NCI-H2029 (cell line): ENCODE measurements at regions not wholly inside any gene's neighbourhood (a gene's known extent, or its start where the extent isn't known, plus 50 kb on each side); places are given as distances from the start of the nearest gene placed in this dataset.

ENCODE experiments used
- DNase-seq: peaks from one replicate; lab custom pipeline; 2025; lab: John Stamatoyannopoulos, UW

DNA sequence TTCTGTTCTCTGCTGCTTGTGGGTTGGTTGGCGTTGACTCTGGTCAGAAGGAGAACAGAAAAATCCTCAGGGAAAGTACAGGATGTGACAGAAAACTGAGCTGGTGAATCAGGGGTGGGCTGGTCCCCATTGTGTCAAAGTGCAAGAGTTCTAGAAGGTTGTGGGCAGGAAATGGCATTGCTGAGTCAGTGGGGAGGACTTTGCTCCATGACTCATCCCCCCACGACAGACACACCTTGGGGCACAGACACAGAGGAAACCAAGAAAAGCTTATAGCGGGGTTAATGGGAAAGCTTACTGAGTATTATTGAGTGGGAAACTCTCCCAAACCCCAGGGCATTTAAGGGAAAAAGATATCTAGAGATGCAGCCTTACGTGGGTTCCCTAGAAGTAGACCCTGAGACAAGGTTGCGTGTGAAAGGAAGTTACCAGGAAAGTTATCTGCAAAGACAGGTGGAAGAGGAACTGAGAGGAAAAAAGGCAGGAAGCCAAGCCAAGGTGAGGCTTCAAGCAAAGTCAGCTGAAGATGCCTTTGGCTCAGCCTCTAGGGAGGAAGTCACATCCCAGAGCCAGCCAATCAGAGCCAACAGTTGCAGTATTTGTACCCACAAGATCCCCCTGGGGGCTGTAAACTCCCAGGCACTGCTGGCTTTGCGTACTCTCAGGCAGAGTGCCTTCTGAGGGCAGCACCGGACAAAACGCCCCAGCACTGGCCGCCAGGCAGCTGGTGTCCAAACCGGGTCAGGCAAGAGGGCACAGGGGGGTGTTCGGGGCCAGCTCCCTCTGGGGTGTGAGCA lies 86.4 kb downstream of the FOXL1 start:
- no peak for DNase-seq

DNA sequence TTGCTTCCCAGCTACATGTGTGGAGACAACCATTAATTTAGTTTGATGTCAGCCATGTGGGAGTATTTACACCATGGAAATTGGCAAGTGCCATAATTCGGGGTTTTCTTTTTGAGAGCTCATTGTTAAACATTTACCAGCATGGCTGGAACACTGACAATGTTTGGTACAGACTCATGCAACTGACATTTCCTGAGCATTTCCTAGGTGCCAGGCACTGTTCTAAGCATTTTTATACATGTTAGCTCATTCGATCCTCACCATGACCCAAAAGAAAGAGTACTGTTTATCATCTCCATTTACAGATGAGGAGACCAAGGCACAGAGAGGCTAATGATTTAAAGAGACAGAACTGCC lies 86.9 kb downstream of the FOXL1 start:
- DNase-seq = no peak

GRCh38 chr16:86665929-86666328 lies 87.6 kb downstream of the FOXL1 start:
- no peak for DNase-seq

DNA sequence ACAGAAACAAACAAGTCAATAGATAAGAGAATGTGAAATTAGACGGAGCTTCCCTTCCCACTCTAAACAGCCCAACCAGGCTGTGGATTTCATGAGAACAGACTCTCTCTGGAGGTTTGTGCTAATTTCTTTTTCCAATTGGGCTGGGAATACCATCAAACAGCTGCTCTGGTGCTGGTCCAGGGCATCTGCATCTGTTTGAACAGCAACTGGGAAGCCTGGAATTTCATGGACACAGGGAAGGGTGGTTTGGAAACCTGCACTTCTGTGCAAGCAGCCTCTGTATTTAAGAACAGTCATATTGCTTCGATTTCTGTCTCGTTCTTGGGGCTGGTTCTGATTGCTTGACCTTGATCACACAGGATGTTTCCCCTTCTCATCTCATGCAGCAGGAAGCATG lies 88.7 kb downstream of the FOXL1 start:
- DNase-seq = no peak

- no peak for DNase-seq
Observed at GRCh38 chr16:86668136-86668910, 90.0 kb downstream of the FOXL1 start.

DNA sequence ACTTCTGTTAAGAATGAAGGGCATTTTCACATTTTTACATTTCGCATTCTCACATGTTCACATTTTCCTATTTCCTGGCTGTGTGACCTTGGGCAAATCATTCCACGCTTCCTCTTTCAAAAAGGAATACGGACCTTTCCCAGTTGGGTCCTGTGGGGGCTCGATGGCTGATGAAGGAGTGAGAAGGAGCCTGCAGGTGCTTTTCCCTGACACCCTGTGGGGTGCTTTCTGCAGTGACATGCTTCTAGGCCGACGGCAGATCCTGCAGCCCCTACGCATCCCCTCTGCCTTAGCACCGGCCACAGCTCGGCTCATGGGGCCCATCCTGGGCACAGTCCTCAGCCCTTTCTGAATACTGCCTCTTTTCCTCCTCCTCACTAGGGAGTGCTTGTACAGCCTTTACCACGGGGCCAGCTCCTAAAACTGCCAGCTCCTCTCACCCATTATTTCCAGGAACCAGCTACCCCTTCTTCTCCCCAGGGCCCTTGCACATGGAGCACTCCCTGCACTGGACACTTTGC lies 91.0 kb downstream of the FOXL1 start:
- DNase-seq = no peak

GRCh38 chr16:86669937-86670749 lies 91.8 kb downstream of the FOXL1 start:
- DNase-seq = no peak

DNA sequence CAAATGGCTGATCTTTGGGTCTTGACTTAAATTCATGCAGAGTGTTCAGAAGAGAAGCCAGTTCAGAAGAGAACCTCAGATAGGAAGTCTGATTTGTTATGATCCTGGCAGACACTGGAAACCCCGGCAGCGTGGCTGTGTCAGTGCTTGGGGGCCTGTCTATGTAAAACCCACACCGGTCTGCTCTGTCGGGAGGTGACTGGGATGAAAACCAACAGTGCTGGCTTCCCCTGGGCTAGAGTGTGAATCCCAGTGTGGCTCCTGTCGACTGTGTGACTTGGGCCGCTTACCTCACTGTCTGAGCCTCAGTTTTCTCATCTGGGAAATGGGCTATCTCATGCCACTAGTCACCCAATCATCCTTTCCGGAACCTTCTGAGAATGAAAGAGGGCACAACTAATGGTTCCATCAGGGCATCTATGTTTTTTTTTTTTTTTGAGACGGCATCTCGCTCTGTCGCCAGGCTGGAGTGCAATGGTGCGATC lies 92.4 kb downstream of the FOXL1 start:
- DNase-seq = no peak

- DNase-seq = no peak
Observed at GRCh38 chr16:86671486-86672178, 93.3 kb downstream of the FOXL1 start.

DNA sequence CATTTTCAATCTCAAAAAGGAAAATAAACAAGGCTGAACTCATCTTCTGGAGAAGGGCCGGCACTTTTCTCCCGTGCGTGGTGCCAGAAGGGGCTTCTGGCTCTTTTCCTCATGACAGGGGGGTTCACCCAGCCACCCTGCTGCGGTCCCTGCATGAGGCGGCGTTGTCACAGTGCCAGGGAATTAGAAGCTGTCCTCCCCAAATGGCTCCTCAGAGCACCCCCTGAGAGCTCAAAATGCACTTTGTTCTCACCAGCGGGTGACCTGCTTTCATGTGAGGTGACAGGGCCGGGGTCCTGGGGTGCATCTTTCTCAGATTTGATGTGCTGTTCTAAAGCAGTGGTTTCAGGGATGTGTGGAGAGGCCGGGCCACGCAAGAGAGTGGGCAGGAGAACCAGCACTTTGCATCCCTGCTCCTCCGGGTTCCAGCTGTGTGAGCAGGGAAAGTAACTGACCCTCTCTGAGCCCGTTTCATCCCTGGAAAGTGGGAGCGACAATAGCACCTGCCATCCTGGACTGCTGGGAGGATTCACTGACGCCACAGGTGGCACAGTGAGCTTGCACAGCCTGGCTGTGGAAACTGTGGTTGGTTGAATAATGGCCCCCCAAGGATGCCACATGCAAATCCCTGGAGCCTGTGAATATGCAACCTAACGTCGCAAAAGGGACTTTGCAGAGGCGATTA lies 94.0 kb downstream of the FOXL1 start:
- no peak for DNase-seq

DNA sequence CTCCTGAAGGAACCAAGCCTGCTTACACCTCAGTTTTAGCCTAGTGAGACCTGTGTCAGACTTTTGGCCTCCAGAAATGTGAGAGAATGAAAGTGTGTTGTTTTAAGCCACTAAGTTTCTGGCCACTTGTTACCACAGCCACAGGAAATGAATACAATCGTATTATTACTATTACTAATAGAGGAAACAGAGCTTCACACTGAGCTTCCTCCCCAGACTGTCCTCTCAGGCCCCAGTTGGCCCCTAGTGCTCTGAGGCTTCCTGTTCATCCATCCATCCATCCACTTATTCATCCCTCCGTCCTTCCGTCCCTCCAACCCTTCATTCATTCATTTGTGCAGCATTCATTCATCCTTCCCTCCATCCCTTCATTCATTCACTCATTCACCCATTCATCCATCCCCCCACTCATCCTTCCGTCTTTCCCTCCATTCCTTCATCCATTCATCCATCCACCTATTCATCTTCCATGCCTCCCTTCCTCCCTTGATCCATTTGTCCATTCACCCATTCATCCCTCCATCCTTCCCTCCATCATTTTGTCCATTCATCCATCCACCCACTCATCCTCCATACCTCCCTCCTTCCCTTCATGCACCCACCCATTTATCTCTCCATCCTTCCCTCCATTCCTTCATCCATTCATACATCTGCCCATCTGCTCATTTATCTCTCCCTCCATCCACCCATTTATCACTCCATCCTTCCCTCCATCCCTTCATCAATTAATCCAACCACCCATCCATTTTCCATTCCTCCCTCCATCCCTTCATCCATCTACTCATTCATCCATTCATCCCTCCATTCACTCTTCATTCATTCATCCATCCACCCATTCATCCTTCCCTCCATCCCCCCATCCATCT lies 95.0 kb downstream of the FOXL1 start:
- no peak for DNase-seq

DNA sequence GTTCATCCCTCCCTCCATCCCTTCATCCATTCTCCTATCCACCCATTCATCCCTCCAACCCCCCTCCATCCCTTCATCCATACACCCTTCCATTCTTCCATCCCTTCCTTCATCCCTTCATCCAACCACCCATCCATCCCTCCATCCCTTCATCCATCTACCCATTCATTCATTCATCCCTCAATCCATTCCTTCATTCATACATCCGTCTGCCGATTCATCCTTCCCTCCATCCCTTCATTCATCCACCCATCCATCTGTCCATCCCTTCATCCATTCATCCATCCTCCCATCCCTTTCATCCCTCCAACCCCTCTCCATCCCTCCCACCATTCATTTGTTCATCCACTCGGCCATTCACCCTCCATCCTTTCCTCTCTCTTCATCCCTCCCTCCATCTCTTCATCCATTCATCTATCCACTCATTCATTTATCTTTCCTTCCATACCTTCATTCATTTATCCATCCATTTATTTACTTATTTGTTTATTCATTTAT lies 95.7 kb downstream of the FOXL1 start:
- DNase-seq = no peak

- DNase-seq = no peak
Observed at GRCh38 chr16:86676254-86676670, 97.9 kb downstream of the FOXL1 start.

DNA sequence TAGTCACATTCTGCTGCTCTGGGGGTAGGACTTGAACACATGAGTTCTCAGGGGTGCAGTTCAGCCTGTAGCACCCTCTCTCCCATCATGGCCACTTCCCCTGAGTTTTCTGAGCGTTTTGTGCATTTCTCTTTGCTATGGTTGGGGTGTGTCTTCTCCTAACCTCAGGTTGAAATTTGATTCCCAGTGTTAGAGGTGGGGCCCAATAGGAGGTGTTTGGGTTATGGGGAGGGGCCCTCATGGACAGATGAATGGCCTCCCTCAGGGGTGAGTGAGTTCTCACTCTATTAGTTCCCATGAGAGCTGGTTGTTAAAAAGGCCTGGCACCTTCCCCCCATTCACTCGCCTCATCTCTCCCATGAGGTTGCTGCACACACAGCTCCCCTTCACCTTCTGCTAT lies 101.1 kb downstream of the FOXL1 start:
- DNase-seq = no peak

DNA sequence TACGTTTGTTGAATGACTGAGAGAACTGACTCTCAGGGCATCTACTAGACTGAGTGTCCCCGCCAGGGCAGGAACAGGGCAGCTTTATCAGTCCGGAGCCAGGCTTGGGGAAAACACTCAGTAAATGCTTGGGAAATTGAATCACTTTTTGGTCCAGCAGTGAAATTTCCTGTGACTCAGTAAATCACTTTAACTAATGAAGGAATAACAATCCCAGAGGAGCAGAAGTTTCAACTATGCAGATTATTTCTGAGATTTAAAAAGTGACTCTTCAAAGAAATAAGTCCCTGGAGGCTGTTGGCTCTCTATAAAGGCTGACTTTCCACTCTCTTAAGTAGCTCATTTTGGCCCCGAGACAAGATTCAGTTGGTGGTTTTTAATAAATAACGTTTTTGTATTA lies 101.8 kb downstream of the FOXL1 start:
- DNase-seq = no peak

DNA sequence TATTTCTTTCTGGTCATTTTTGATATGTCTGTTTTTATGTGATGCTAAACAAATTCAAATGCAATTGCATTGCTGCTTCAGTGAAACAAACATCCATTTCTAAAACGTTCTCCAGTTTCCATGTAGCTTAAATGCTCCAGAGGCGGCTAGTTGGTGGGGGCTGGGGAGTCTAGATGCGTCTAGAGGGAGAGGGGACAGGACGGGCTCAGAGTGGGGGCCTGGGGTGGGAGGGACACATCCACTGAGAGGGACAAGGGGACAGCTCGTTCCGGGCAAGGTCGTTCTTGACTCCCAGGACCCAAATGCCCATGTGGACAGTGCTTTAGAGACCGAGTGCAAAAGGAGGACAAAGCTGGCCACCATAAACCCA lies 102.3 kb downstream of the FOXL1 start:
- DNase-seq = no peak

- DNase-seq = no peak
Observed at GRCh38 chr16:86681031-86681756, 102.8 kb downstream of the FOXL1 start.

DNA sequence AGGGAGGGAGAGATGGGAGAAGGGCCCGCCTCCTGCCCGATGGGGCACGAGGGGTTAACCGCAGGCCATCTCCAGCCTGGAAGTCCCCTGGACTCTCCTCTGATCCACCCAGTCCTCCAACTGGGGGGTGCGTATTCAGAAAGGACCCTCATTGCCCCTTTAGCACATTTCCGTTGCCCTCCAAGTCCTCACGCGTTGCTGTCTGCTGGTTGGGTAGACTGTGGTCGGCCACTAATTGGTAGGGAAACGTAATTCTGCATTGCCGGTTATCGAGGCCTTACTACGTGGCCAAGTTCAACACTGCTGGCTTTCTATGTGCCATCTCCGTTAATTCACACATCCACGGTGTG lies 103.4 kb downstream of the FOXL1 start:
- no peak for DNase-seq

GRCh38 chr16:86682219-86682904 lies 104.0 kb downstream of the FOXL1 start:
- no peak for DNase-seq
